HG03575 (cell line): ENCODE measurements at regions not wholly inside any gene's neighbourhood (a gene's known extent, or its start where the extent isn't known, plus 50 kb on each side); places are given as distances from the start of the nearest gene placed in this dataset.

Experiments
- ATAC-seq: cut with Tn5 transposase; IDR thresholded peaks from one replicate; pipeline ENCODE4 v1.9.1; 2021; ENCODE audit not compliant: unreplicated experiment, insufficient number of reproducible peaks, low FRiP score; ENCODE audit errors: extremely low read depth

DNA sequence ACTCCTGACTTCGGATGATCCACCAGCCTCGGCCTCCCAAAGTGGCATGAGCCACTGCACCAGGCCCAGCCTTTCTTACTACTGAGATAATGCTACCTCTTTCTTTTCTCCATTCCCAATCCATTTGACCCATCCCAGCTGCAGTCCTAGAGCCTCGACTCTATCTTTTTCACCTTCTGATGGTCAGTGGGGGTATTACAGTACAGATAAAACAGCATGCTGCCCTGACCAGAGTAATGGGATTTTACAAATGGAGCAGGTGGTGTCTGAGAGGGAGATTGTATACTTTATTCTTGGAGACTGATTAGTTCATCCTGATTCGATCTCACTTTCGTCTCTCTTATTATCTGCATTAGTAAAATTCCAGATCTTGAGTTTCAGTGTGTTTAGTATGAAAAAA, 238.6 kb upstream of the TNP1 start:
- no peak for ATAC-seq

DNA sequence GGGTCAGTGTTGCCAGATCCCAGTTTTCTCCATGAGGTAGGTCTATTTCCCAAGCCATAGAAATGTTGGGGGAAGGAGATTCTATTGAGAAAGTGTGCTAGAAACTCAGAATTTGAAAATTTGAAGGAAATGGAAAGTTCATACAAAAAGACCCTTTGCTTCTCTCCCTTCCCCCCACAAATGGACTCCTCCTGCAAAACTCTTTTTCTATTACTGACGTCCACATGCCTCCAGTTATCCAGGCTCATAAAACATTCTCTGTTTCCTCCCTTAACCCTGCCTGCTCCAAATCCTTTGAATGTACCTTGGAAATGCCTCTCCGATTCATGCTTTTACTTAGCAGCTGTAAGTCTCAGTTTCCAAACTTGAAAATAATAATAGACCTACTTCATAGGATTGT, 237.5 kb upstream of the TNP1 start:
- ATAC-seq: no peak

- ATAC-seq: no peak
Measured at GRCh38 chr2:217096474-217097225, 236.8 kb upstream of the TNP1 start.

- ATAC-seq: no peak
Measured at GRCh38 chr2:217095511-217096205, 235.8 kb upstream of the TNP1 start.

DNA sequence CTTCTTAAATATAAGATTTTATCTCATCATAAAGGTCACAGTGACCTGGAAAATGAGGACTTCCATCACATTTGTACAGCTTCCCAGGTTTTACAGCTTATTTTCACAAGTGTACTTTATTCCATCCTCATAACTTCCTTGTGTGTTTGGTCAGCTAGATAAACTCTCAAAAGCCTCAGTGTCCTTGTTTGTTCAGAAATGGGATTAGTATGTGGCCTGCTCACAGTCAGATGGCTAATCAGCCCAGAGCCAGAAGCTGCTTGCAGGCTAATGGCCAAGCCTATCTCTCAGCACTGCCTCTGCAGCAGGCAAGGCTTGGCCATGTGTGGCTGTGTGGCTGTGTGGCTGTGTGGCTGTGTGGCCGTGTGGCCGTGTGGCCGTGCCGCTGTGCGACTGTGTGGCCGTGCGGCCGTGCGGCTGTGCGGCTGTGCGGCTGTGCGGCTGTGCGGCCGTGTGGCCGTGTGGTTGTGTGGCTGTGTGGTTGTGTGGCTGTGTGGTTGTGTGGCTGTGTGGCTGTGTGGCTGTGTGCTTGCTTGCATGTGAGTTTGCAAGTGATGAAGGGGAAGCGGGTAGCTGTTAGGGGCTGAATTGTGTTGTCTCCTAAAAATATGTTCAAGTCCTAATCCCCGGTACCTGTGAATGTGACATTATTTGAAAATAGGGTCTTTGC, 233.0 kb upstream of the TNP1 start:
- no peak for ATAC-seq

- ATAC-seq: no peak
Measured at GRCh38 chr2:217091531-217091930, 231.7 kb upstream of the TNP1 start.

- no peak for ATAC-seq
Measured at GRCh38 chr2:217090884-217091283, 231.0 kb upstream of the TNP1 start.

GRCh38 chr2:217090024-217090473, 230.2 kb upstream of the TNP1 start:
- peak; percentile 81 for ATAC-seq

DNA sequence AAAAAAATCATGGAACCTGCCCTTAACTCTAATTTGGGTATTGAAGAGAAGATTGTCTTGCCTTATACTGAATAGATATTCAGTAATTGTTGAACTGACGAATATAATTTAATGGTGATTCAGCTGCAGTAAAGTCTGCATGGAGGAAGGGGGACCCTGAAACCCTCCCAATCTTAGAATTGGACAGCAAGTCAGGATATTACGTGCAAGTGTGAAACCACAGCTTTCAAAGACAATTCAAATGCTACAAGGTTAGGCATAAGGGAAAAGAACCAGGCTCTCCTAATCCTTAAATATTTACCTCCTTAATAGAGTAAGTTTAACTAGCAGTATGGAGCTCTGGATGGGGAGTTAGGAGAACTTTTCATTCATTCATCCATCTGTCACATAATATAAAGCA, 226.9 kb upstream of the TNP1 start:
- ATAC-seq: no peak

DNA sequence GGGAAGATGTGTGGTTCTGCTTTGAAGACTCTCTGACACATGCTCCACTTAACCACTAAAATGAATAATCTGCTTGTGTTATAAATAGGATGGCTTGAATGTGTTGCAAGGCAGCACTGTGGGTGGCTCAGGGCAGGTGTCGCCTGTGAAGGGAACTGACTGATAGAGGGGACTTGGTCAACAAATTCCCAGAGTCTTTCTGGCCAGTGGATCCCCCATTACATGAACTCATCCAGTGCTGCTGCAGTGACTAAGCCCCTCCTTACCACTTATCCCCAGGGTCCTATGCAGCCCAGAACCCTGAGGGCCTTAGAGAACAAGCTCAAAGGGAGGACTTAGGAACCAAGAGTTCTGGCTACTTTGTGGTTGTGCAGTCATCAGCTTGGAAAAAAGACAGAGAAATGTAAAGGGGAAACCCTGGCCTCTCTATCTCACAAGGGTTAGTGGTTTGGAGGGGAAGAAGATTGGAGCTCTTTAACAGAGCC, 226.2 kb upstream of the TNP1 start:
- ATAC-seq: no peak

DNA sequence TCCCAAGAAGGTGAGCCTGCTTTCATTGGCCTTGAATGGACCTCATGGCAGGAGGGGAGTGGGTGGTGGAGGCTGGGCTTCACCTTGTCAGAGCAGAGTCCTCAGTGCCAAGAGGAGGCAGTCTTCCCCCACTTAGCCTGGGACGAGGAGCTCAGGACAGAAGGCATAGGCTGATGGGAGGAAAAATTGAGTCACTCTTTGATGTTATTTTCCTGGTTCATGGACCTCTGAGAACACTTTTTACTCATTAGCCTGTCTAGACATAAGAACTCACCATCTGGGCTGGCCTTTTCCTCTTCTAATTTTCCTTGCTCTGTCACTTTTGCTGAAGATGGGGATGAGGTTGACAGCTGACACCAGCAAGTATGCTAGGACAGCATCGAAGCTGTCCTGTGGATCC, 225.7 kb upstream of the TNP1 start:
- ATAC-seq: no peak

DNA sequence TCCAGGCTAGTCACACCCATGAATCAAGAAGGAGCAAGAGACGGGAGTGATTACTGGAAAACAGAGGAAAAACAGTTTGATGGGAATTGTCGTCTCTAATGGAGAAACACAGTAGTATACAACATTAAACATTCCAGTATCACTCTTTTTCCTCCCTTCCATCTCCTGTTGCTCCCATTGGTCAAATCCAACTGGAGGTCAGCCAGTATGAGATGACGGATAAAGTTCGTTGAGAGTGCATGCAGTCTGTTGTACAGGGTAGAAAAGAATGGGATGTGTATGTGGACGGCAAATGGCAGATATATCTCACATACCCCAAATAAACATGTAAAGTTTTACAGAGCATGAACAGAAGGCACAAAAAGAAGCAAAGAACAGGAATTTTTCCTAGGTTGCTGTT, 221.9 kb upstream of the TNP1 start:
- no peak for ATAC-seq

DNA sequence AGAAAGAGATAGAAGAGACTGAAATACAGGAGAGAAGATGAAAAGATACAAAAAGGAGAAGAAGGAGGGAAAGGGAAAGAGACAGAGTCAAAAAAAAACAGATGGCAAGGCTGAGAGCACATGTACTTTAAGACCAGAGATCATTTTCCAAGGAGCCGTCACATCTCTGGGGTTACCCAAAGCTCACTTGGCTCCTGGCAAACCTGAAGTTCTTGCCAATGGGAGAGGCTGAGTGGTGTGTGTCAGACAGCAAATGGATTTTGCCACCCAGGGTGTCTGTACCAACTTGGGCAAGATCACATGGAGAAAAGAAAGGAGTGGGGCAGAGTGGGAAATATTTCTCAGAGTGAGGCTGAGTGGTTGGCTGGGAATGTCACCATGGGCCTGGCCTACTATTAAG, 219.3 kb upstream of the TNP1 start:
- no peak for ATAC-seq

DNA sequence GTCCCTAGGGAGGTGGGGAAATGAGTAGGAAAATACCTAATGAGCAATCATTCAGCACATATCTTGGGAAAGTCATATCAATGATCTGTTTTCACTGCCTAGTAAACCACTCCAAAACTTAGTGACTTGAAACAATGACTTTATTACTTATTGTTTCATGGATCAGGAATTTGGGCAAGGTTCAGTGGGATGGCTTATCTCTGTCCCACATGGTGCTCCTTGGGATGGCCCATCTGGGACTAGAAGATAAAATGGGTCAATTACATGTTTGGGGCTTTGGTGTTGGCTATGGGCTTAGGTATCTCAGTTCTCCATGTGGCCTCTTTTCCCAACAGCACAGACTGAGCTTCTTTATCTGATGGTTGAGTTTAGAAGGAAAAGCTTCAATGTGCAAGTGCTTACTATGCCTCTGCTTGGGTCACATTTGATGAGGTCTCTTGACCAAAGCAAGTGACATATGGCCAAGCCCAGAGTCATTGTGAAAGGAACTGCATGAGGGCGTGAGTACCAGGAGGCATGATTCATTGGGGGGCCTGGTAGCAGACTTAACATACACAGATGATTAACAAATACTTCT, 218.1 kb upstream of the TNP1 start:
- ATAC-seq: no peak

- ATAC-seq: no peak
Measured at GRCh38 chr2:217076657-217077232, 216.9 kb upstream of the TNP1 start.

DNA sequence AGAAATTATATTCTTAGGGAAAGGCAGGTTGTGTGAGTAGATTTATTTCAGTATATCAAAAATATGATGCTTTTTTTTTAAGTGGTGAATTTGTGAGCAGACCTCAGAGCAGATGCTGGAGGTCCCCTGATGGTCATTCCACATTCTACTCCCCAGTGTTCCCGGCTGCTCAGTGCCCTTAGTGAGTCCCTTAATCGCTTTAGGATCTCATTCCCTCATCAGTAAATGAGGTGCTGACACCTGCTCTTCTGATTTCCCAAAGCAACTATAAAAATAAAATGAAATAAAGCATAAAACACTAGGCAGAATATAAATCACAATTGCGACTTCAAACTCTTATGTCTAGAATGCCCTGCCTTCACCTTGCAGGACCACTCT, 216.2 kb upstream of the TNP1 start:
- ATAC-seq: no peak

- ATAC-seq: no peak
Measured at GRCh38 chr2:217075268-217076057, 215.6 kb upstream of the TNP1 start.

DNA sequence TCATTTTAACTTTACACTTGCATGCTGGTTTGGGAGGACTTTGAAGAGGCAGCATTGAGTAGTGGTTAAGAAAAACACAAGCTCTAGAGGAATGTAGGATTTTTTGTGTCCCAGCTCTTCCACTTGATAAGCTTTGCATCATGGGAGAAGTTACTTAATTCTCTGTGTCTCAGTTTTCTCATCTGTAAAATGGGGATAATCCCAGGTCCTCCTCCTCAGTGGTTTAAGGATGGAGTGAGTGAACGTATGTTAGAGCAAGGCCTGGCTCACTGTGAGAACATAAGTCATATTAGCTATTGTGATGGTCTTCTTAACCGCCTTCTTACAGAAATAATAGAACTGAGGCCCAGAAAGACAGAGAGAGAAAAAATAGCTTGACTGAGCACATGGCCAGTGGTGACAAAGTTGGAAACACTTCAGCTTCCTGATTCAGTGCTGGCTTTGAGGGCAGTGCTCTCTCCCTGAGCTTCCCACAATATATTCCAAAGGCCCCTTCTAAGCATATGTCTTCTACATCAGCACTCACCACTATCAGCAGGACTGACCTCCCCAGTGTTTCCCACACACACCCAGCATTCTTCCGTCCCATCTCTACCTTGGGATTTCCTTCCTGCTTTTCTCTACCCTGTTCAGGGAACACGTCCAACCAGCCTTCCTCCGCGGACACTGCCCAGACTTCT, 214.9 kb upstream of the TNP1 start:
- ATAC-seq: no peak
